ENCODE measurements at regions not wholly inside any gene's neighbourhood (a gene's known extent, or its start where the extent isn't known, plus 50 kb on each side); places are given as distances from the start of the nearest gene placed in this dataset.

- no peak for DNase-seq
Observed at GRCh38 chr2:212945526-212945925, 205.9 kb downstream of the IKZF2 start.

GRCh38 chr2:212943351-212943750 lies 208.1 kb downstream of the IKZF2 start:
- no peak for DNase-seq

- DNase-seq, result no peak
Observed at GRCh38 chr2:212941361-212941760, 210.1 kb downstream of the IKZF2 start.

DNA sequence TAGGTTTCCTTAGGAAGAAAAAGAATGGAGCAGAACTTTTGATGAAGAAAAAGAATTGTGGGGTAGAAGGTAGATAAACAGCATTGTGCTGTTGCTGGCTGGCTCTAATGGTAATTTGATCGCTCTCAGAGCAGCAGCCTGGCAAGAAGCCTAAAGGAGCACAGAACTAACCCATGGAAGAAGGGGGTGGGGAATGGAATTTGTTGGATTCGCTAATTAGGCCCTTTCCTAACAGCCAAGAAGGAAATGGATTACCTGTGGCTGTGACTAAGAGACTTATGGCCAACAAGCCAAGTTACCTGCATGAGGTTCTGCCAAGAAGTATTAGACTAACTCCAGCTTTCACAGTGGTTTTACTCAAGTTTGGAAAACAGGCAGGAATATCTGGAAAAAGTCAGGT lies 210.6 kb downstream of the IKZF2 start:
- no peak for DNase-seq

- DNase-seq, result no peak
Observed at GRCh38 chr2:212939777-212940531, 211.5 kb downstream of the IKZF2 start.

DNA sequence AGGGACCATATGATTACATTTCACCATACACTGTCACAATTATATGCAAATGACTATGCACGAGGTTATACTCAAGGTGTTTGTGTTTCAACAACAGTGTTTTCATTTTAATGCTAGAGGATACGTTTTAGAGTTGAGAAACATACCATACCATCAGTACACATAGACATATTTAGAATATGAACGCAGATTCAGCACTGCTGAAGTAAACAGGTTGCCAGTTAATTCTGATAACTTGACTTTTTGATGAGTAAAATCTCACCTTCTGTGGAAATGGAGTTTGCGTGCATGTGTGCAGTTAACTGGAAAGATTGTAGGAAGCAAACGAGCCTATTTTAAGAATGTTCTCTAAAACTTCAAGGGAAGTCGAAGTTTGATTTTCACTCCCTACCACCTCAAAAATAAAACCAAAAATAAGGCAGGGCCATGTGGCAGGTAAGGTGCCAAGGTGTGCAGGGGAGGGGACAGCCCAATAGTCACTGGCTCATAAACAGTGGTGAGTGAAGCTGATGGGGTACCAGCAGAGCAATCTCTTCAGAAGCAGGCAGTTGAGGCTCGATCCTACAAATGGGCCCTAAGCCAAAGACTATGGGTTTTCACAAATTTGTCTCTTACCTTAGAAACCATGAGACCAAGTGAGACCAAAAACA lies 213.1 kb downstream of the IKZF2 start:
- no peak for DNase-seq

DNA sequence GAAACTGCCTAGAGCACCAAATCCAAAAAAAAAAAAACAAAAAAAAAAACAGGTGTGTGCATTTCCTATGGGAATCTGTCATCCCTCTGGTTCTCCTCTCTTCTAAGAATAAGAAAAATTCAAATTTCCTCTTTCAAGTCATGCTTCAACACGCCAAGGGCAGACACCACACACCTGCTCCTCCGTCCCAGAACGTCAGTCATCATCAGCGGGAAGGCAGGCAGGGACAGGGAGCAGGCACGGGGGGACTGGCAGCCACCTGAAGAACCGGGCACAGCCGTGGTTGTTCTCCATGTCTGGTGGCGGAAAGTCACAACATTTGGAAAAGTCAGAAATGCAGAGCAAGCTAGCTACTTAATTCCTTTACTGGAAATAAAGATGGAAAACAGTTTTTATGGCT lies 214.8 kb downstream of the IKZF2 start:
- no peak for DNase-seq

DNA sequence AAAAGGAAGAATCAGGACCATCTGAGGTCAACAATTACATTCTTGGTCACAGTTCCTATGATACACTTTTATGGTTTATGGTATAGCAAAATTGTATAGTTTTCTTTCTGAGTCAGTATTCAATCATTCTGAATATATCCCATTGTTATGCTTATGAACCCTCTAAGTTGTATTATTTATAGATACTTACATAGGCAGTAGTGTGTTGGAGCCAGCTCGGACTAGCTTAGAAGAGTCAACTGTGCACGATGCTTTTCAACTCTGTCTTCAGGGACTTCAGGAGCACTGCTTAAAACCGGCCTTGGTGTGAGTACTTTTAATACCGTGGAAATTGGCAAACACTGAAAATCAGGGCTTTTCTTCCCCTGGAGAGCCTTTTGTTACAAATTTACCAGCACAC lies 215.7 kb downstream of the IKZF2 start:
- no peak for DNase-seq

DNA sequence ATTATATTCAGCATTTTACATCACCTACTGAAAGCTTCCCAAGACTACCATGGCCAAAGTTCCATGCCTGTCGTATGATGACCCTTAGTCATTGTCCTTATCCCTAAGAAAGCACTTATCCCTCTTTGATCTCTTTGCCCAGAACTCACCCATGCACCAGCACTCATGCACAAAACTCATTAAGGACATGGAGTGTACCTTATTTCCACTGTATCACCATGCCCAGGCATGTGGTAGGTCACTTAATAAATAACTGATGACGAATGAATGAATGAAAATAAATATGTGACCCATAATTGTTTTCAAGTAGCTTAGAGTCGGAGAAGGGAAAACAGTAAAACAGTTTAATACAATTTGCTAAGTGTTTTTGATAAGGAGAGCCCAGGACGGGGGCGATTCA lies 220.1 kb downstream of the IKZF2 start:
- DNase-seq, result no peak

GRCh38 chr2:212930556-212931260 lies 220.7 kb downstream of the IKZF2 start:
- DNase-seq, result no peak

GRCh38 chr2:212929971-212930370 lies 221.4 kb downstream of the IKZF2 start:
- DNase-seq, result no peak

DNA sequence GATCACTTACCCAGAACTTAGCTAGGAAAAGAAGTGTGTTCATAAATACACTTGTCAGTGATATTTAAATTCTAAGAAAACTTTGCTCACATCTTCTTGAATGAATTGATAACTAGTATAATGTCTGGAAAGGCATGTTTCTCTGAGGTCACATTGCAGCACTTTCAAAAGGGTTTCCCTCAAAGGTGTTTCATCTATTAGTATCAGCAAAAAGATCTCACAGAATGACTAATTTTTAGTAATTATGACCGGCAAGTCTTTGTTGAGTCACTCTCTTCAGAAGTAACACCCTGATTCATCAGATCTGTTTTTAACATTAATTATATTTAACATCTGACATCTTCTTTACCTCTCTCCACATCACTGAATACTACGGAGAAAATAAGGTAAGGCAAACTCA lies 222.3 kb downstream of the IKZF2 start:
- DNase-seq, result no peak

GRCh38 chr2:212928681-212929080 lies 222.7 kb downstream of the IKZF2 start:
- DNase-seq, result no peak

- DNase-seq, result no peak
Observed at GRCh38 chr2:212926940-212927339, 224.5 kb downstream of the IKZF2 start.

GRCh38 chr2:212923393-212923792 lies 228.0 kb downstream of the IKZF2 start:
- DNase-seq, result no peak

GRCh38 chr2:212922701-212923100 lies 228.7 kb downstream of the IKZF2 start:
- no peak for DNase-seq

GRCh38 chr2:212921711-212922110 lies 229.7 kb downstream of the IKZF2 start:
- DNase-seq, result no peak

GRCh38 chr2:212921061-212921460 lies 230.4 kb downstream of the IKZF2 start:
- DNase-seq, result no peak

DNA sequence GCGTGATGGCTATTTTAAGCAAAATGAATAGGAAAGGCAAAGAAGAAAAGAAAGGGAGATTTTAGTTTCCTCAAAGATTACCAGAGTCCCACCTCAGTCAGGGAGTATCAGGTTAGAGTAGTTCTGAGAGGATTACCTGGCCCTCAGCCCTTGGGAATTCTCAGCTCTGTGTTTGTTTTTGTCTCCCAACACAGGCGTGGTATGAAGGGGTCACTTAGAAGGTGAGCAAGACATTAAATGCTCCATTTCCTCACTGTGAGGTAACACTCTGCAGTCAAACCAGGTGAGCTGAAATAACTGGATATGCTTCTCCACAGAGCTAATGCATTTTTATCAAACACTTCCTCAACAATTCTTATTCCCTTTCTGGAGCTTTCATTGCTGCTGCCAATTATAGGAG lies 232.2 kb downstream of the IKZF2 start:
- DNase-seq, result no peak

- no peak for DNase-seq
Observed at GRCh38 chr2:212918336-212918735, 233.1 kb downstream of the IKZF2 start.

DNA sequence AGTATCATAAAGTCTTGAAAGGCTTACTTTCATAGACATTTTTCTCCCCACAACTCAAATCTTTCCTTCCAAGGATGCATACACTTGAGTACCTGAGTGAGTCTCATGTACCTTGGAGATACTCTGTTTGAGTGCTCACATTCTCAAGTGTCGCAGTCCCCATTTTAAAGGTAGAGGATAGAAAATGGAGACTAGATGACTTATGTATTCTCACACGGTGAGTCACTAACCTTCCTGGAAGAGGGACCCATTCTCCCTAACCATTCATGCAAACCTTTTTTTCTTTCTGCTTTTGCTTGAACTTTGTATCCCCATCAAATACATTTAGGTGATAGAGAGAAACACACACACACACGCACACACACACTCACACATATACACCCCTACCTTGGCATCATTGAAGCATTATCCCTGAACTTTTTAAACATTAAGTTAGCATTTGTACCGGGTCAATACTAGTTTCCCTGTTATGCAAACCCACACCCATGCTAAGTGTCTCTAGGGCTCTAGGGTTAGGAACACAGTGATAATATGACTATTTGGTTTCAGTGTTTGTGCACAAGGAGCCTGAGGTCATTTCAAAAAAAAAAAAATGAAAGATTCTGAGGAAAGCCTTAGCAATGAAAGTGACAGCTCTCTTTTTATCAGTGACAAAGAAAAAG lies 236.2 kb downstream of the IKZF2 start:
- DNase-seq, result no peak

GRCh38 chr2:212914392-212914791 lies 237.0 kb downstream of the IKZF2 start:
- peak; percentile 40 for DNase-seq

- DNase-seq, result no peak
Observed at GRCh38 chr2:212913640-212914306, 237.6 kb downstream of the IKZF2 start.
